Left hindlimb (tissue), 1 donor: ENCODE measurements at regions not wholly inside any gene's neighbourhood (a gene's known extent, or its start where the extent isn't known, plus 50 kb on each side); places are given as distances from the start of the nearest gene placed in this dataset.
"Not testable (repeated sequence)": the region's sequence is repeated elsewhere in the genome, so short reads cannot be mapped to it uniquely, and the experiment has no call there.

Experiments
- DNase-seq: peaks from one replicate; pipeline ENCODE4 v3.0.0-alpha.2; 2018

- peak; percentile 68 for DNase-seq
These were observed 911.6 kb downstream of the TDRD15 start for GRCh38 chr2:22035361-22035830.

GRCh38 chr2:22037274-22037673 is 913.5 kb downstream of the TDRD15 start:
- DNase-seq: peak; percentile 74

- no peak for DNase-seq
These were observed 920.0 kb downstream of the TDRD15 start for GRCh38 chr2:22043784-22044183.

- no peak for DNase-seq
These were observed 932.2 kb downstream of the TDRD15 start for GRCh38 chr2:22055784-22056620.

GRCh38 chr2:22056621-22057132 is 932.9 kb downstream of the TDRD15 start:
- no peak for DNase-seq

GRCh38 chr2:22062679-22063078 is 938.9 kb downstream of the TDRD15 start:
- DNase-seq: no peak

- DNase-seq: no peak
These were observed 952.7 kb downstream of the TDRD15 start for GRCh38 chr2:22076454-22076853.

- DNase-seq: no peak
These were observed 954.9 kb downstream of the TDRD15 start for GRCh38 chr2:22078701-22079100.

- DNase-seq: no peak
These were observed 955.8 kb downstream of the TDRD15 start for GRCh38 chr2:22079583-22079982.

- no peak for DNase-seq
These were observed 963.0 kb downstream of the TDRD15 start for GRCh38 chr2:22086726-22087125.

GRCh38 chr2:22103617-22104016 is 979.8 kb downstream of the TDRD15 start:
- not testable (repeated sequence) for DNase-seq

- DNase-seq: no peak
These were observed 986.5 kb downstream of the TDRD15 start for GRCh38 chr2:22110244-22110651.

GRCh38 chr2:22124003-22124402 is 1000.2 kb downstream of the TDRD15 start:
- DNase-seq: no peak

GRCh38 chr2:22126106-22126505 is 1002.3 kb downstream of the TDRD15 start:
- no peak for DNase-seq

GRCh38 chr2:22126978-22127377 is 1003.2 kb downstream of the TDRD15 start:
- DNase-seq: no peak

GRCh38 chr2:22134421-22134820 is 1010.7 kb downstream of the TDRD15 start:
- no peak for DNase-seq

GRCh38 chr2:22136446-22136845 is 1012.7 kb downstream of the TDRD15 start:
- DNase-seq: no peak

GRCh38 chr2:22143840-22144239 is 1020.1 kb downstream of the TDRD15 start:
- DNase-seq: no peak

- no peak for DNase-seq
These were observed 1030.3 kb downstream of the TDRD15 start for GRCh38 chr2:22153931-22154613.

GRCh38 chr2:22156661-22157060 is 1032.9 kb downstream of the TDRD15 start:
- not testable (repeated sequence) for DNase-seq

- DNase-seq: no peak
These were observed 1043.5 kb downstream of the TDRD15 start for GRCh38 chr2:22167256-22167655.

- DNase-seq: no peak
These were observed 1051.2 kb downstream of the TDRD15 start for GRCh38 chr2:22175003-22175402.

GRCh38 chr2:22185251-22185650 is 1061.5 kb downstream of the TDRD15 start:
- no peak for DNase-seq
